HEK293 (cell line): ENCODE measurements at regions not wholly inside any gene's neighbourhood (a gene's known extent, or its start where the extent isn't known, plus 50 kb on each side); places are given as distances from the start of the nearest gene placed in this dataset.

Experiments used
- KLF1 ChIP-seq: fragments of 450-650 bp; formaldehyde crosslinking; IDR thresholded peaks from 2 replicates; pipeline ENCODE4 v1.5.1; 2016; ENCODE audit warnings: missing biosample characterization, missing genetic modification characterization
- REST ChIP-seq: fragments of 450-650 bp; formaldehyde crosslinking; IDR thresholded peaks from 2 replicates; pipeline ENCODE4 v1.5.1; 2016; ENCODE audit warnings: missing biosample characterization, missing genetic modification characterization
- ZNF677 ChIP-seq: fragments of 450-650 bp; IDR thresholded peaks from 2 replicates; pipeline ENCODE4 v1.5.0; 2018; ENCODE audit warnings: missing biosample characterization, mild to moderate bottlenecking, missing genetic modification characterization, moderate library complexity
- ZNF776 ChIP-seq: fragments of 450-650 bp; formaldehyde crosslinking; IDR thresholded peaks from 2 replicates; pipeline ENCODE4 v1.5.0; 2017; ENCODE audit warnings: missing biosample characterization, missing genetic modification characterization, borderline replicate concordance
- ZSCAN5A ChIP-seq: fragments of 450-650 bp; formaldehyde crosslinking; IDR thresholded peaks from 2 replicates; pipeline ENCODE4 v1.5.1; 2016; ENCODE audit warnings: missing biosample characterization, missing genetic modification characterization

- TF ChIP-seq ZSCAN5A (tag by site-specific recombination): no peak
- no peak for TF ChIP-seq KLF1
- no peak for TF ChIP-seq REST (tag by site-specific recombination)
- TF ChIP-seq ZNF776 (tag by site-specific recombination): no peak
- no peak for TF ChIP-seq ZNF677 (tag by site-specific recombination)
Measured at GRCh38 chr5:57582578-57583070, 100.0 kb upstream of the ACTBL2 start.
